Body of pancreas (tissue), 4 donors: ENCODE measurements at regions not wholly inside any gene's neighbourhood (a gene's known extent, or its start where the extent isn't known, plus 50 kb on each side); places are given as distances from the start of the nearest gene placed in this dataset.
"Not testable (repeated sequence)": the region's sequence is repeated elsewhere in the genome, so short reads cannot be mapped to it uniquely, and the experiment has no call there.

ENCODE experiments used
- CTCF ChIP-seq, 7 experiments: fragments of 450-650 bp in 4 of 7; fragments of 200-600 bp in 3 of 7; sonication (generic) in 3 of 7; IDR thresholded peaks; one replicate each; pipeline ENCODE4 v1.5.1; 2016 to 2019; ENCODE audit warnings: antibody characterized with exemption in 7 of 7
- POLR2A ChIP-seq, 3 donors: fragments of 450-650 bp; IDR thresholded peaks; one replicate each; pipeline ENCODE4 v1.6.1; 2016; ENCODE audit warnings: antibody characterized with exemption in 3 of 3, mild to moderate bottlenecking in 2 of 3

- not testable (repeated sequence) for TF ChIP-seq CTCF, POLR2A (IDR thresholded peaks at IDR 0.05)
Measured at GRCh38 chr5:42864749-42865148, 53.1 kb upstream of the SELENOP start.
